ENCODE measurements at regions not wholly inside any gene's neighbourhood (a gene's known extent, or its start where the extent isn't known, plus 50 kb on each side); places are given as distances from the start of the nearest gene placed in this dataset.
"Not testable (repeated sequence)": the region's sequence is repeated elsewhere in the genome, so short reads cannot be mapped to it uniquely, and the experiment has no call there.

DNA sequence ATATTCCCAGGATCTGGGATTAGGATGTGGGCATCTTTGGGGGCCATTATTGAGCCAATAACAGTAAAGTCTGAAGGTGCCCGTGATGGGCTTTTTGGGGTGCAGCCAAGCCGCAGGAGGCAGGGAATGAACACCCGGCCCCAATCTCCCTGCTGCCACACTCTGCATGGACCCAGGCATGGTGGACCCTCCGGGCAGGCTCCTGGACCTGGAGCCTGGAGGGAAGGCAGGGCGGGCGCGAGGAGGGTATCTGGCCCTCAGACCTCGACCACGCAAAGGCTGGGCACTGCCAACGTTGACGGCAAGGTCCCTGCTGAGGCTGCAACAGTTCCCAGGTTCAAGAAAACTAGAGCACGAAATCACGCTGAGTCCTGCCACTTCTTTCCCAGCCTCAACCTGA, 150.9 kb upstream of the ZNF469 start:
- TF ChIP-seq, protein P1, sequence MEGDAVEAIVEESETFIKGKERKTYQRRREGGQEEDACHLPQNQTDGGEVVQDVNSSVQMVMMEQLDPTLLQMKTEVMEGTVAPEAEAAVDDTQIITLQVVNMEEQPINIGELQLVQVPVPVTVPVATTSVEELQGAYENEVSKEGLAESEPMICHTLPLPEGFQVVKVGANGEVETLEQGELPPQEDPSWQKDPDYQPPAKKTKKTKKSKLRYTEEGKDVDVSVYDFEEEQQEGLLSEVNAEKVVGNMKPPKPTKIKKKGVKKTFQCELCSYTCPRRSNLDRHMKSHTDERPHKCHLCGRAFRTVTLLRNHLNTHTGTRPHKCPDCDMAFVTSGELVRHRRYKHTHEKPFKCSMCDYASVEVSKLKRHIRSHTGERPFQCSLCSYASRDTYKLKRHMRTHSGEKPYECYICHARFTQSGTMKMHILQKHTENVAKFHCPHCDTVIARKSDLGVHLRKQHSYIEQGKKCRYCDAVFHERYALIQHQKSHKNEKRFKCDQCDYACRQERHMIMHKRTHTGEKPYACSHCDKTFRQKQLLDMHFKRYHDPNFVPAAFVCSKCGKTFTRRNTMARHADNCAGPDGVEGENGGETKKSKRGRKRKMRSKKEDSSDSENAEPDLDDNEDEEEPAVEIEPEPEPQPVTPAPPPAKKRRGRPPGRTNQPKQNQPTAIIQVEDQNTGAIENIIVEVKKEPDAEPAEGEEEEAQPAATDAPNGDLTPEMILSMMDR (conservative IDR thresholded peaks at IDR 0.05), result not testable (repeated sequence)
- not testable (repeated sequence) for TF ChIP-seq ZFX (IDR thresholded peaks at IDR 0.05)
